HG03064 (cell line): ENCODE measurements at regions not wholly inside any gene's neighbourhood (a gene's known extent, or its start where the extent isn't known, plus 50 kb on each side); places are given as distances from the start of the nearest gene placed in this dataset.
"Not testable (repeated sequence)": the region's sequence is repeated elsewhere in the genome, so short reads cannot be mapped to it uniquely, and the experiment has no call there.

Experiments used
- ATAC-seq: cut with Tn5 transposase; IDR thresholded peaks from one replicate; pipeline ENCODE4 v1.9.1; 2021; ENCODE audit warnings: low read depth; ENCODE audit not compliant: unreplicated experiment

GRCh38 chr5:68070591-68071281 is 144.8 kb upstream of the PIK3R1 start:
- ATAC-seq, result peak; percentile 95

DNA sequence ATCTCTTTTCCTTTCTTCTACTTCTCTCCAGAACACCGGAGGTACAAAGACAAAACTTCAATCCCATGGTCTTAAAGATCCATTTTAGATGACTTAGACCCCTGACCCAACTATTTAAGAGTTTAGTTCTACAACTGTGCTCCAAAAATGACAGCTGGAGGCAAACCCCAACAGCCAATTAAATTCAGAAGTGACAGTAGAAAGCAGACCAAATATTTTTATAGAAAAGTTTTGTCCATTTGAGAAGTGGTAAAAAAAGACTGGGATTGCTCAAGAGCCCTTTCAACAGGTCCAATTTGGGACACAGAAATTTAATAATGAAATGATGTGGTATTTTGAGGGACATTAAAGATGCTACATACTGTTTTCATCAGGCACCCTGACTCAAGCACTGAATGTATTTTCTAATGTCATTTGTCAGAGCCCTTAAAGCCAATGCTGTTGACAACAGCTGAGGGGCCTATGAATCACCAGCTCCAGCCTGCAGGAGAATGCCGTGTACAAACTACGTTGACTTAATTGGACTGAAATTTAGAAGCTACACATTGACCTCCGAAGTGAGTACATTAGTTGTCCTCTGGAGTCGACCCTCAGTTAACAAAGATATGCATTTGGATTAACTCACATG is 147.5 kb upstream of the PIK3R1 start:
- no peak for ATAC-seq

GRCh38 chr5:68067291-68067690 is 148.3 kb upstream of the PIK3R1 start:
- ATAC-seq, result no peak

GRCh38 chr5:68066277-68066955 is 149.1 kb upstream of the PIK3R1 start:
- no peak for ATAC-seq

DNA sequence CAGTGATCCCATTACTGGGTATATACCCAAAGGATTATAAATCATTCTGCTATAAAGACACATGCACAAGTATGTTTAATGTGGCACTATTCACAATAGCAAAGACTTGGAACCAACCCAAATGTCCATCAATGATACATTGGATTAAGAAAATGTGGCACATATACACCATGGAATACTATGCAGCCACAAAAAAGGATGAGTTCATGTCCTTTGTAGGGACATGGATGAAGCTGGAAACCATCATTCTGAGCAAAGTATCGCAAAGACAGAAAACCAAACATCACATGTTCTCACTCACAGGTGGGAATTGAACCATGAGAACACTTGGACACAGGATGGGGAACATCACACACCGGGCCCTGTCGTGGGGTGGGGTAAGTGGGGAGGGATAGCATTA is 150.2 kb upstream of the PIK3R1 start:
- ATAC-seq, result not testable (repeated sequence)

GRCh38 chr5:68060382-68060781 is 155.2 kb upstream of the PIK3R1 start:
- ATAC-seq, result no peak

- ATAC-seq, result no peak
Measured at GRCh38 chr5:68057191-68057590, 158.4 kb upstream of the PIK3R1 start.

DNA sequence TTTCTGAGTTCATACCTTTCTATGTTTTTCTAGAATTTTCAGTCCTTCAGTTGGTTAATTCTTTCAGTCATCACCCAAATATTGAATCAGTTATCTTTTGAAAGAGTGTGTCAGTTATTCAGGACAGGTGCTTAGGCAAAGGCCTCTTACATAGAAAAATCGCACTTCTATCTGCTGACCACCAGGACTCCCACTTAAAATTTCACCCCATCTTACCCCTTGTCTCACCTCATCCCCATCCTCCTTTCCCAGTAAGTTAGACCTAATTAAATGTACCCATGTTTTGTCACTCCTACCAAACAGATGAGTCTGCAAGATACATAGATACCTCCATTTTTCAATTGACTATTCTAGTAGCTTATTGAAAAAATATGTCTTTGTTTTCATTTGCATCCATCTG is 159.9 kb upstream of the PIK3R1 start:
- ATAC-seq, result no peak

DNA sequence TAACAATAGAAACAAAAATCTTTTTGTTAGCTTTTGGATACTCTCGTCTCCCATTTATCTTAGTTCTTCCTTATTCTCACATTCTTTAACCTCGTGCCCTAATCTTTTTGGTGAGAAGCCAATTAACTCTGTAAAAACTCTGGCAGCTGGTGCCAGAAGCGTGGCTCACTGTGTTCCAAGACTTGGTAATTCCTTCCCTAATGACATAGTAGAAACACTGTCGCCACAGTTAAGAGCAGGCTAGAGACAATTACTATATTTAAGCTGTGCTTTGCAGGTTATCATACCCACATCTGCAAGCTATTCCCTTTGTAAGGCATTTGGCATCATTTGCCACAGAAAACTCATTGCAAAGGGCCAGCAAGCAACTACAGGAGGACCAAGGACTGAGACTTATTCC is 160.9 kb upstream of the PIK3R1 start:
- ATAC-seq, result no peak

DNA sequence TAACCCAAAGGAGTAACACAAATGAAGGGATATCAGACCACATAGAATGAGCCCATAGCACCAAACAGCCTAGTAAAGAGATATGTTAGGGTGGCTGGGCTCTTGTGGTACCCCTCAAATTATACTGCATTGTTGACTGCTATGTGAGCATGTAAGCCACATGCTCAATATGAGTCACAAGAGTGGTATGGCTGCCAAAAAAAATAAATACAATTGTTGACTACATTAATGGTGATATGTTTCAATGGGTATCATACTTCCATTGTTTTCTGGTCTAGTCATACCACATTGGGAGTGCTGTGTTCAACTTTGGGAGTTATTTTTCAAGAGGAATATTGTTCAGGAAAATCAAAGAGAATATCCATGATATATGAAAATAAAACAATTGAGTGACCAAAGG is 162.4 kb upstream of the PIK3R1 start:
- ATAC-seq, result no peak

GRCh38 chr5:68049053-68049713 is 166.4 kb upstream of the PIK3R1 start:
- no peak for ATAC-seq

- ATAC-seq, result no peak
Measured at GRCh38 chr5:68048516-68048915, 167.0 kb upstream of the PIK3R1 start.

DNA sequence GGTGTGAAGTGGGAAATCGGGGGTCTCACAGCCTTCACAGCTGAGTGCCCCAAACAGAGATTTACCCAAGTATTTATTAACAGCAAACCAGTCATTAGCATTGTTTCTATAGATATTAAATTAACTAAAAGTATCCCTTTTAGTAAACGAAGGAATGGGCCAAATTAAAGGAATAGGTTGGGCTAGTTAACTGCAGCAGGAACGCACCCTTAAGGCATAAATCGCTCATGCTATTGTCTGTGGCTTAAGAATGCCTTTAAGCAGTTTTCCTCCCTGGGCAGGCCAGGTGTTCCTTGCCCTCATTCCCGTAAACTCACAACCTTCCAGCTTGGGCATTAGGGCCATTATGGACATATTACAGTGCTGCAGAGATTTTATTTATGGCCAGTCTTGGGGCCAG is 167.5 kb upstream of the PIK3R1 start:
- ATAC-seq, result not testable (repeated sequence)

- no peak for ATAC-seq
Measured at GRCh38 chr5:68047035-68047434, 168.5 kb upstream of the PIK3R1 start.

DNA sequence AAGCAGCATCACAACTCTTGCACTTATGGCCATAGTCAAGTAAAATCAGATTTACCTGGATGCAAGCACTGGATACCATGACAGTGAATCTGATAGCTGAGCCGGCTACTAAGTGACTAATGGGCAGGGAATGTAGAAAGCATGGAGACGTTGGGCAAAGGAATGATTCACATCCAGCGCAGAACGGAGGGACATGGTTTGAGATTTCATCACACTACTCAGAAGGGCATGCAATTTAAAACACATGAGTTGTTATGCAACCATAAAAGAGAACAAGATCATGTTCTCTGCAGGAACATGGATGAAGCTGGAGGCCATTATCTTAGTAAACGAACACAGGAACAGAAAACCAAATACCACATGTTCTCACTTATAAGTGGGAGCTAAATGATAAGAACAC is 169.1 kb upstream of the PIK3R1 start:
- ATAC-seq, result no peak

DNA sequence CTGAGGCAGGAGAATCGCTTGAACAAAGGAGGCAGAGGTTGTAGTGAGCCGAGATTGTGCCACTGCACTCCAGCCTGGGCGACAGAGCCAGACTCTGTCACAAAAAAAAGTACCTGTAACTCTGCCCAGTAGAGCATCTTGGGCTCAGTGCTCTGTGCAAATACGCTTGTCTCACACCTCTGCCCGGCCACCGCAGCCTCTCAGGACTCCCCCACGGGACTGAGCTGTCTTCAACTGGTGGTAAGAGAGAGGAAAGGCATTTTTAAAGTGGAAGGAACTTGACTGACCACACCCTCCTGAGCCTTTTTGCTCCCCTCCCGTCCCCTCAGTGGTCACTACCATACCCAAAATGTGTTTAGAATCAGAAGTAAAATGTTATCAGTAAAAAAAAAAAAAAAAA is 174.3 kb upstream of the PIK3R1 start:
- peak; percentile 77 for ATAC-seq

GRCh38 chr5:68037546-68037945 is 178.0 kb upstream of the PIK3R1 start:
- no peak for ATAC-seq

DNA sequence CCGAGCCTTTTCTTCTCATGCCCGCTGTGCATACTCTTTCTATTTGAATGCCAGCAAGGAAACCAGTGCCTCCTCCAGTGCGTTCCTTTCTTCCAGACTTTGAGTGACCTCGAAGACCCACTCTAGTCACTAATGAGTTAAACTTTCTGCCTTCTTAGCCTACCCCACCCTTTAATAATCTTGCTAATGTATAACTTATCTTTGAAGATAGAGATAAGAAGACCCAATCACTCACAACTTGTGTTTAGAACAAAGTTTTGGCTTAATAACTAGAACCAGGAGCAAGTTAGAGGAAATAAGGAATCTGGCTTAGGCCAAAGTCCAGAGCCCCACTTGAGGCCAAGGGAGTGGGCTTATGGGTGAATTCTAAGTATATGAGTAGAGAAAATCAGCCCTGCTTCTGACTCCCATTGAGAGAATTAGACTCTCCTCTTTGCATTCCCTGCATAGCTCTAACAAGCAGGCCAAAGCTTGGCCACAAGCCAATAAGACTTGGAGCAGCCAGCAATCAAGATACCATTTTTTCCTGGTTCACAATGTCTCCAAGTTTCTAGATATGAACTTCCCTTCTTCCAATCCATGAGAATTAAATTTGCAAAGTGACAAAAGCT is 181.5 kb upstream of the PIK3R1 start:
- ATAC-seq, result no peak

GRCh38 chr5:68033029-68033428 is 182.5 kb upstream of the PIK3R1 start:
- ATAC-seq, result no peak

DNA sequence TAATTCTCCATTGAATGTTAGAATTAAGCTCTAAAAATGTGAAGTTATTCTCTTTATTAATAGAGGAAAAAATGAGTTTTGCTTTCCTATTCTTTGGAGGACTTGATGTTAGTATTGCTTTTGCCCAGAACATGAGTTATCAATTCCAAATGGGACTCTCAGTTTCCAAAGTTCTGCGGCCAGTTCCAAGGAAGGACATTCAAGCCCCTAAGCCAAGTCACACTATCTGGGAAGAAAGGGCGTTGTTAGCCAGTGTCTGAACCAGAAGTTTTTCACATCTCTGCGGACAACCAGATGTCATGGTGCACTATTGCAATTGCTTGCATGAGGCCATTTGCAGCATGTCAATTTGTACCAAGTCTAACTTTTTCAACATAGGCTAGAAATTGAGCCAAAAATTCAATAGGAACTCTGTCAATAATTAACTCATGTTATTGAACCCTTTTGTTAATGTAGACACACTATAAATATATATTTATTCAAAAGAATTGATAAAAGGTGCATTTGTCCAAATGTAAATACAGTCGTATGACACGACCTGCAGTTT is 183.3 kb upstream of the PIK3R1 start:
- no peak for ATAC-seq
